ENCODE measurements at regions not wholly inside any gene's neighbourhood (a gene's known extent, or its start where the extent isn't known, plus 50 kb on each side); places are given as distances from the start of the nearest gene placed in this dataset.

GRCh38 chr4:155616117-155616516 lies 50.5 kb upstream of the GUCY1A1 start:
- TF ChIP-seq EP300 (IDR thresholded peaks at IDR 0.05) (no peak), CTCF (IDR thresholded peaks at IDR 0.05) (no peak), POLR2AphosphoS5 (IDR thresholded peaks at IDR 0.05) (no peak), POLR2A (IDR thresholded peaks at IDR 0.05) (no peak)
- Histone ChIP-seq H3K4me1 (no peaks in the 10 kb centered on the region), H3K36me3 (no peaks in the 10 kb centered on the region), H3K27me3 (no peaks in the 10 kb centered on the region), H3K9me3 (no peaks in the 10 kb centered on the region), H3K4me3 (no peak overlapping the region), H3K27ac (no peak overlapping the region)
- no peak for ATAC-seq
- WGBS, 2 donors (ENCODE audit: low coverage in 1 of 2), result 73% methylated on average over 1 of the region's 1 CpG; no CpG with 5 or more reads in 1 of the 2 donors

- Histone ChIP-seq H3K27me3 (no peaks in the 10 kb centered on the region), H3K9me3 (no peaks in the 10 kb centered on the region), H3K4me3 (no peak overlapping the region), H3K36me3 (no peaks in the 10 kb centered on the region), H3K4me1 (no peaks in the 10 kb centered on the region), H3K27ac (no peak overlapping the region)
- WGBS, 2 donors (ENCODE audit: low coverage in 1 of 2), result 70 to 100% methylated on average over 4 of the region's 4 CpGs
- no peak for ATAC-seq
- no peak for TF ChIP-seq POLR2AphosphoS5 (IDR thresholded peaks at IDR 0.05)
- no peak for TF ChIP-seq CTCF (IDR thresholded peaks at IDR 0.05)
- no peak for TF ChIP-seq EP300 (IDR thresholded peaks at IDR 0.05)
- TF ChIP-seq POLR2A (IDR thresholded peaks at IDR 0.05), result no peak
These were observed 51.4 kb upstream of the GUCY1A1 start for GRCh38 chr4:155615081-155615887.

GRCh38 chr4:155614111-155614762 lies 52.4 kb upstream of the GUCY1A1 start:
- Histone ChIP-seq H3K4me3 (no peak overlapping the region), H3K27me3 (no peaks in the 10 kb centered on the region), H3K36me3 (no peaks in the 10 kb centered on the region), H3K4me1 (no peaks in the 10 kb centered on the region), H3K9me3 (no peaks in the 10 kb centered on the region), H3K27ac (no peak overlapping the region)
- no peak for TF ChIP-seq EP300 (IDR thresholded peaks at IDR 0.05)
- TF ChIP-seq POLR2AphosphoS5 (IDR thresholded peaks at IDR 0.05), result no peak
- no peak for TF ChIP-seq POLR2A (IDR thresholded peaks at IDR 0.05)
- no peak for TF ChIP-seq CTCF (IDR thresholded peaks at IDR 0.05)
- no peak for ATAC-seq
- 89 to 100% methylated on average over 1 of the region's 1 CpG for WGBS, 2 donors (ENCODE audit: low coverage in 1 of 2)

GRCh38 chr4:155612074-155612473 lies 54.6 kb upstream of the GUCY1A1 start:
- no peaks in the 10 kb centered on the region for H3K4me1 ChIP-seq
- H3K27ac ChIP-seq, result no peak overlapping the region
- WGBS, 2 donors (ENCODE audit: low coverage in 1 of 2), result 83 to 95% methylated on average over 2 of the region's 2 CpGs
- H3K9me3 ChIP-seq, result no peaks in the 10 kb centered on the region
- no peak for ATAC-seq
- H3K36me3 ChIP-seq, result no peaks in the 10 kb centered on the region
- H3K4me3 ChIP-seq, result no peak overlapping the region
- no peaks in the 10 kb centered on the region for H3K27me3 ChIP-seq
- TF ChIP-seq EP300 (IDR thresholded peaks at IDR 0.05) (no peak), POLR2A (IDR thresholded peaks at IDR 0.05) (no peak), POLR2AphosphoS5 (IDR thresholded peaks at IDR 0.05) (no peak), CTCF (IDR thresholded peaks at IDR 0.05) (no peak)

GRCh38 chr4:155611501-155611900 lies 55.1 kb upstream of the GUCY1A1 start:
- Histone ChIP-seq H3K9me3 (no peaks in the 10 kb centered on the region), H3K27me3 (no peaks in the 10 kb centered on the region), H3K4me3 (no peak overlapping the region), H3K27ac (no peak overlapping the region), H3K4me1 (no peaks in the 10 kb centered on the region), H3K36me3 (no peaks in the 10 kb centered on the region)
- TF ChIP-seq POLR2AphosphoS5 (IDR thresholded peaks at IDR 0.05), result no peak
- 94 to 100% methylated on average over 3 of the region's 4 CpGs for WGBS, 2 donors (ENCODE audit: low coverage in 1 of 2)
- no peak for ATAC-seq

All from gastroesophageal sphincter (tissue), 4 donors.